SK-N-SH (cell line): ENCODE measurements at regions not wholly inside any gene's neighbourhood (a gene's known extent, or its start where the extent isn't known, plus 50 kb on each side); places are given as distances from the start of the nearest gene placed in this dataset.

Experiments
- CHD2 ChIP-seq: fragments of 150-350 bp; IDR thresholded peaks from 2 replicates; pipeline ENCODE4 v1.6.1; 2018; ENCODE audit warnings: low read length; ENCODE audit not compliant: partially characterized antibody
- CTCF ChIP-seq: fragments of 200-600 bp; sonication (generic); IDR thresholded peaks from 2 replicates; pipeline ENCODE4 v1.6.1; 2017; ENCODE audit warnings: antibody characterized with exemption, mild to moderate bottlenecking, moderate library complexity
- EP300 ChIP-seq, 2 experiments: IDR thresholded peaks; 2 replicates each; pipeline versions ENCODE4 v1.4.0 to v1.6.1; 2012; ENCODE audit warnings: borderline replicate concordance in 1 of 2, low read depth in 1 of 2, low read length in 1 of 2
- YY1 ChIP-seq: IDR thresholded peaks from 2 replicates; pipeline ENCODE4 v1.4.0; 2012; ENCODE audit warnings: low read depth, mild to moderate bottlenecking

- TF ChIP-seq CTCF (no peak), CHD2 (no peak), EP300 (IDR thresholded peaks at IDR 0.05; ENCODE audit: borderline replicate concordance in 1 of 2, low read depth in 1 of 2, low read length in 1 of 2) (no peak), YY1 (no peak)
These were observed 109.0 kb upstream of the TAS2R1 start for GRCh38 chr5:9739135-9739534.
